ENCODE measurements at regions not wholly inside any gene's neighbourhood (a gene's known extent, or its start where the extent isn't known, plus 50 kb on each side); places are given as distances from the start of the nearest gene placed in this dataset.

DNA sequence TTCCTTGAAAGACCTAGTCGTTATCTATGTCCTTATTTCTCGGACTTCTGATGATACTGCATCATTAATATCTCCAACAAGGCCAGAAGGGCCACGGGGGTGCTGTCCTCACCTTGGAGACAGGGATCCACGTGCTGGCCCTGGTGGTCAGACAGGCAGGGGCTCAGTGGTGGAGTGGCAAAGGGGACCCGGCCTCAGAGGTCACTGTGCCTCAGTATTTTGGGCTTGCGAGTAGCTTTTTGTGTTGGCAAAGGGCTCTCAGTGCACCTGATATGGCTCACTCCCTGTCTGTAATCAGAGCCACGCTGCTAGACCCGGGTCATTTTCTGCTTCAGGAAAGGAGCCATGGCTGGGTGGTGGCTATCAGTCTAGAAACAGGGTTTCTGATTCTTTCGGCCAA lies 135.1 kb downstream of the GADD45G start:
- TF ChIP-seq SIRT6 (IDR thresholded peaks at IDR 0.05; ENCODE audit: low read length) (no peak), SIN3A (conservative IDR thresholded peaks at IDR 0.05 in 1 of 2, IDR thresholded peaks at IDR 0.05 in 1 of 2; ENCODE audit: low read depth in 1 of 2, low read length in 2 of 2) (no peak), BCL11A (IDR thresholded peaks at IDR 0.05; ENCODE audit: low read depth in 2 of 2, low read length in 2 of 2) (no peak), CTCF (IDR thresholded peaks at IDR 0.05; ENCODE audit: control extremely low read depth in 1 of 3, insufficient read depth in 1 of 3, low read depth in 1 of 3, low read length in 3 of 3) (no peak), EZH2 (IDR thresholded peaks at IDR 0.05; ENCODE audit: low read depth, low read length, severe bottlenecking) (no peak), POLR2AphosphoS5 (IDR thresholded peaks at IDR 0.05; ENCODE audit: low read depth, low read length) (no peak), GTF2F1 (IDR thresholded peaks at IDR 0.05; ENCODE audit: borderline replicate concordance, low read depth, low read length) (no peak), PHF8 (conservative IDR thresholded peaks at IDR 0.05; ENCODE audit: low read depth, low read length) (no peak), NANOG (IDR thresholded peaks at IDR 0.05; ENCODE audit: insufficient read depth, low read depth, low read length, poor library complexity, severe bottlenecking) (no peak)

All from H1 (cell line).